VCaP (cell line): ENCODE measurements at regions not wholly inside any gene's neighbourhood (a gene's known extent, or its start where the extent isn't known, plus 50 kb on each side); places are given as distances from the start of the nearest gene placed in this dataset.

Source experiments
- H3K27ac ChIP-seq: fragments of 450-650 bp; 2 replicates; pipeline ENCODE4 v1.5.1; 2017
- CTCF ChIP-seq: fragments of 450-650 bp; conservative IDR thresholded peaks from 2 replicates; pipeline ENCODE4 v1.5.1; 2017; ENCODE audit warnings: mild to moderate bottlenecking, moderate library complexity

DNA sequence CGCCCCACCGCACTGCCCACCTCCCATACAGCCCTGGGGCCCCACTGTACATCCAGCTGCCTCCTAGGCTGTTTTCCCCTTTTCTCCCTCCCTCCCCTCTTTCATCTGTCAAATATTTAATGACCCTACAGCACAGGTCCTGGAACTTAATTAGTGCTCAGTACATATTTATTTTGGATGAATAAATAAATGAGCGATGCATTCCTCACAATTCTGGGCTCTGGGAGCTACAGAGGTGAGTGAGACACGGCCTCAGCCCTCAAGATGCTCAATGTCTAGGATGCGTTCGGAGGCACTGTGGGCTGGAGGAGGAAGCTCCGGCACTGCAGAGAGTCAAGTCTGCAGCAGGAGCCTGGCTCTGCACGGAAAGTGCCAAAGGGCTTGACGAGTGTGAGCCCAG is 175.0 kb downstream of the FAM43A start:
- H3K27ac ChIP-seq: peak overlapping the region; percentile 65
- TF ChIP-seq CTCF: no peak

GRCh38 chr3:194861375-194861774 is 175.7 kb downstream of the FAM43A start:
- peak overlapping the region; percentile 65 for H3K27ac ChIP-seq
- TF ChIP-seq CTCF: no peak

GRCh38 chr3:194865061-194865460 is 179.4 kb downstream of the FAM43A start:
- no peak for TF ChIP-seq CTCF
- no peak overlapping the region for H3K27ac ChIP-seq

DNA sequence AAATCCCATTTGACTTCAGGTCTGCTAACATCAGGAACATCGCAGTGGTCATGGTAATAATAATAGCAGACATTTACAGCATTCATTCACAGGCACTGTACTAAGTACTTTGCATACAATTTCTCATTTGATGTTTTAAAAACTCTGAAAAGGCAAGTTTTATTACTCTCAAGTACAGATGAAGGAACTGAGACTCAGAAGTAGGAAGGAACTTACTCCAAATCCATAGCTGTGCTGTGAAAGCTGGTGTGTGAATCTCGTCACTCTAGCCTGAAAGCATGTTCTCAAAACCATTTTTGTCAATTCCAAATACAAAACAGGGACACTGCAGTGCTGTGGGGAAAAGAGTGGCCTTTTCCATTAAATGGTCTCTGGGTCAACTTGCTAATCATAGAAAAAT is 179.9 kb downstream of the FAM43A start:
- TF ChIP-seq CTCF: no peak
- no peak overlapping the region for H3K27ac ChIP-seq

DNA sequence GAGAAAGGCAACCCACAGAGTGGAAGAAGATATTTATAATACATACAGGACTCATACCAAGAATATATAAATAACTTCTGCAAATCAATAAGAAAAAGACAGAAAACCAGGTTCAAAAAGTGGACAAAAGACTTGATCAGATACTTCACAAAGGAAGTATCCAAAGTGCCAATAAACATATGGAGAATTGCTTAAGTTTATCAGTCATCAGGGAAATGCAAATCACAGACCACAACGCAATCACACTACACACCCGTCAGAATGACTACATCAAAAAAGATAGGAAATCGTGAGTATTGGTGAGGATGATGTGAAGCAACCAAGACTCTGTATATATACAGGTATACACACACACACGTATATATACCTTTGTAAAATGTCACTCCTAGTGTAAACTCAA is 180.6 kb downstream of the FAM43A start:
- no peak for TF ChIP-seq CTCF
- no peak overlapping the region for H3K27ac ChIP-seq

DNA sequence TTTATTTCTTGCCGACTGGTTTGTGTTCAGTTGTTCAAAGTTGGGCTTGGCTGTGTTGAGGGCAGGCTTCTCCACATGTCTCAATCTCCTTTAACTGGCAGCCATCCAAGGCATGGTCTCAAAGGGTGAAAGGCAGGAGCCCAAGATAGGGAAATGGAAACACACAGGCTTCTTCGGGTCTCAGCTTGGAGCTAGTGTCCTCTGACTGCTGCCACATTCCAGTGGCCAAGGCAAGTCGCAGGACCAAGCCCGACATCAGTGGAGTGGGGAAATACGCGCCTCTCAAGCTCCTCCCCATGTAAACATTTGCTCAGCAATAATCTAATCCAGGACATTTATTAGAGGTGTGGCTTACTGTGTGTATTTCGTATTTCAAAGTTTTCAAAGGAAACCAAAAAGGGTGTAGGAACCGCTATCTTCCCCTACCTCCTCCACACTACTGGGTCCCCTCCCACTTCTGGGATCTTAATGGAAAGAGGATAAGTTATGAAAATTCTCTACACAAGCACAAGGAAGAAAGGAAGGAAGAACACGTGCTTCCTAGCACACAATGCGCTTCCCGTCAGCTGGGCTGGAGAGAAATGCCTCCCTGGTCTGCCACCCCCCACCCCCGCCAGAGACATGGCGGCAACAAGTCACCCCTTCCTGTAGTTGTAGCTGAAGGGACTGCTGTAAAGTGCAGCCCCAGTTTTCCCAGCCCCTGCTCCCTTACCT is 181.7 kb downstream of the FAM43A start:
- no peak for TF ChIP-seq CTCF
- H3K27ac ChIP-seq: peak overlapping the region; percentile 35

- H3K27ac ChIP-seq: peak overlapping the region; percentile 35; the same call in 1 of the 2 replicates
- TF ChIP-seq CTCF: no peak
These were observed 183.1 kb downstream of the FAM43A start for GRCh38 chr3:194868831-194869230.
